Epithelial cell of esophagus (primary cell): ENCODE measurements at regions not wholly inside any gene's neighbourhood (a gene's known extent, or its start where the extent isn't known, plus 50 kb on each side); places are given as distances from the start of the nearest gene placed in this dataset.

Experiments used
- DNase-seq: peaks from one replicate; pipeline ENCODE4 v3.0.0; 2010; ENCODE audit warnings: low read depth
- H3K4me3 ChIP-seq: 2 replicates; pipeline ENCODE4 v1.5.1; 2011; ENCODE audit warnings: mild to moderate bottlenecking, low read length, control low read depth
- CTCF ChIP-seq: IDR thresholded peaks from 2 replicates; pipeline ENCODE4 v1.5.1; 2011; ENCODE audit warnings: low read depth, mild to moderate bottlenecking, low read length, control low read depth, inconsistent platforms; ENCODE audit not compliant: insufficient read depth; ENCODE audit errors: missing control alignments

- TF ChIP-seq CTCF: no peak
- no peak overlapping the region for H3K4me3 ChIP-seq
- DNase-seq: no peak
Measured at GRCh38 chr21:24994717-24995116, 612.6 kb downstream of the MRPL39 start.

DNA sequence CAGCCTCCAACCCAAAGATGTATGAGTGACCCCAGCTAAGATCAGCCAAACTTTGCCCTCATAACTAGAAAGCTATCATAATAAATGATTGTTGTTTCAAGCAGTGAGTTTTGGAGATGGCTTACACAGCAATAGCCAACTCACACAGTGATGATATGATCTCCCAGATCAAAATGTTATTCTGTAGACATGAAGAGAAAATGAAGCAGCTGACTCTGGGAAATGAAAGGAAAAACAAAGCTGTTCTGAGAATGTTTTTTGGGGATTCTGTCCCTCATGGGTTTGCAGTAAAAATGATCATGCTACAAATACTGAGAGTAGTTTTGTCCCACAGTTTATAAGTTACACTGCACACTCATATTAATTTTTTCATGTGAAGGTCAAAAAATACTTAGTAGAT is 617.8 kb downstream of the MRPL39 start:
- no peak overlapping the region for H3K4me3 ChIP-seq
- no peak for TF ChIP-seq CTCF
- no peak for DNase-seq

DNA sequence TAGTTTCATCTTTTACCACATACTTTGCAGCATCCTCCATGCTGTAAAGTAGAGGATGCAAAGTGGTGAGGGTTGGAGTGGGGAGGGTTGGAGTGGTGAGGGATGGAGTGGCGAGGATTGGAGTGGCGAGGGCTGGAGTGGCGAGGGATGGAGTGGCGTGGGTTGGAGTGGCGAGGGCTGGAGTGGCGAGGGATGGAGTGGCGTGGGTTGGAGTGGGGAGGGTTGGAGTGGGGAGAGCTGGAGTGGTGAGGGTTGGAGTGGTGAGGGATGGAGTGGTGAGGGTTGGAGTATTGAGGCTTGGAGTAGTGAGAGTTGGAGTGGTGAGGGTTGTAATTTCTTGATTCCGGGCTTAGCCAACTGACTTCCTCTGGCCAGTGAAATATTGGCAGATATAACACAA is 618.3 kb downstream of the MRPL39 start:
- no peak overlapping the region for H3K4me3 ChIP-seq
- no peak for DNase-seq
- no peak for TF ChIP-seq CTCF

DNA sequence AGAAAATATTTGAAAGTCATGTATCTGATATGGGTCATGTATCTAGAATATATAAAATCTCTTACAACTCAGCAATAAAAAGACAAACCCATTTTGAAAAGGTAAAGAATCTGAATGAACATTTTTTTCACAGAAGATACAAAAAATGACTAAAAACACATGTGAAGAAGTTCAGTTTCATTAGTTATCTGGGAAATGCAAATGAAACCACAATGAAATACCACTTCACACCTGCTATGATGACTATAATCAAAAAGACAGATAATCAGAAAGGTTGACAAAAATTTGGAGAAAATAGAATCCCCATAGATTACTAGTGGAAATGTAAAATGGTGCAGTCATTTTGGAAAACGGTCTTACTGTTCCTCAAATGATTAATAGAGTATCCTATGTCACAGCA is 631.0 kb downstream of the MRPL39 start:
- no peak for TF ChIP-seq CTCF
- no peak for DNase-seq
- H3K4me3 ChIP-seq: no peak overlapping the region

DNA sequence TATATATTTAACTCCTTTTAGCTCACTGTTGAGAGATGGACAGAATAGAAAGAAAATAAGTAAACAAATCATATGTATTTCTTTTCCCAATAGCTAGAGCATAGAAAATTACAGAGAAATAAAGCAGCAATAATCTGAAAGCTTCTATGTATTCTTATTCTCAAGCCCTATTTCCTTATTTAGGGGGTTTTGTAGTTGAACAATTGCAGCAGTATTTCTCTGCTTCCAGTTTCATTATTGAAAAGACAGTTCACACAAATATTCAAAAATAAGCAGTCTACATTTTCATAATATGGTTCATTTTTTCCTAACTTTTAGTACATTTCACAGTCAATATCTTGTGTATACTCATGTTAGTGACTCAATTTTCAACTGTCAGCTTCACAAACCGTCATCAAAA is 638.2 kb downstream of the MRPL39 start:
- no peak for TF ChIP-seq CTCF
- no peak overlapping the region for H3K4me3 ChIP-seq
- DNase-seq: no peak

DNA sequence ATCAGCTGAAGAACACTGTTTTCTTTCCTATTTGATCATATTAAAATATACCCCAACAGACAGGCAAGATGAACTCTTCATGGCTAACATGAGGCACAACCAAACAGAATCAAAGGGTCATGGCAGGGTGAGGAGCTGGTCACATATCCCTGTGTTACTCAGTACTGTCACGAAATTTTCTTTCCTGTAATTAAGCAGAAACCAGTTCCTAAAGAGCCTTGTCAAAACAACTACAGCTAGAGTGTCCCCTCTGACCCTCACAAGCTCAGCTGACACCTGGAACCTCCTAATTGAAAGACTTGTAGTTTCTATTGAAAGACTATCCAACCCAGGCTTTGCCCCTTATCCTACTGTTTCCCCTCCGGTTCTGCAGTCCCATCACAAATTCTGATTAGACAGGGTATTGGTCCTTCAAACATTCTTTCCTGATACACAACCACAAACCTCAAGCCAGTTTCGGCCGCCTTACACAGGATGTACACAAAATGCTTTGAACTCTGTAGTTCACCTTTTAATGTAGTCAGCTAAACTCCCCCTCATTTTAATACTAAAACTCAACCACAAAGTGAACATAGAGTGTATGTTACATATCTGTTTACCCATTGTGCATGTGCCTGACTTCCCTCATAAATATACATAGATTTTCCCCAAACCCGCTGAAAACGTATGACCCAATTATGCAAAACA is 651.9 kb downstream of the MRPL39 start:
- no peak for DNase-seq
- H3K4me3 ChIP-seq: no peak overlapping the region
- TF ChIP-seq CTCF: no peak

DNA sequence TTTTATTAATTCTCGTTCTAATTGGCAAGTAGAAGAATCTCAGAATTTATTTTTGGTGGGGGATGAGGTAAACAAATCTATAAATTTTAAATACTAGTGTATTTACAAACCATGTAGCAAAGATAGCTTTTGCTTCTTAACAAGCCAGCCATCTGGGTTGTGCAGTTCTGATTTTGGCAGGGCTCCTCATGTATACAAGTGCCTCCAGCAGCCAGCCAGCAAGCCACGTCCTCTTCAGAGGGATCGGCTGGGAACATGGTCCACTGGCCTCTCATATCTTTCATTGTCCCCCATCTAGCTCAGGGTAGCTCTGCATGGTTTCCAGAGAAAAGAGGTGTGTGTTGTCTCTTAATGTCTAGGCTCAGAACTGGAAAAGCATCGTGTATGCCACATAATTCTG is 659.1 kb downstream of the MRPL39 start:
- no peak for DNase-seq
- H3K4me3 ChIP-seq: no peak overlapping the region
- TF ChIP-seq CTCF: no peak
